Esophagus squamous epithelium (tissue), 5 donors: ENCODE measurements at regions not wholly inside any gene's neighbourhood (a gene's known extent, or its start where the extent isn't known, plus 50 kb on each side); places are given as distances from the start of the nearest gene placed in this dataset.

Experiments used
- DNase-seq: peaks from one replicate; lab custom pipeline; 2025; lab: John Stamatoyannopoulos, UW
- H3K27ac ChIP-seq, 4 donors: fragments of 200-600 bp; sonication (generic); one replicate each; pipeline ENCODE4 v1.5.1; 2016 to 2019; ENCODE audit warnings: mild to moderate bottlenecking in 1 of 4
- H3K27me3 ChIP-seq, 4 donors: fragments of 200-600 bp; sonication (generic); 1 replicate in 3 of 4; 2 replicates in 1 of 4; pipeline versions ENCODE4 v1.5.1 to v1.6.0; 2017 to 2021; ENCODE audit warnings: antibody characterized with exemption in 1 of 4
- H3K36me3 ChIP-seq, 3 donors: fragments of 200-600 bp; sonication (generic); one replicate each; pipeline ENCODE4 v1.5.1; 2016 to 2019
- H3K4me1 ChIP-seq, 3 donors: fragments of 200-600 bp; sonication (generic); one replicate each; pipeline ENCODE4 v1.5.1; 2017 to 2019
- H3K4me3 ChIP-seq, 4 donors: fragments of 200-600 bp; sonication (generic); 1 replicate in 3 of 4; 2 replicates in 1 of 4; pipeline ENCODE4 v1.5.1; 2016 to 2019; ENCODE audit warnings: mild to moderate bottlenecking in 2 of 4, moderate library complexity in 1 of 4
- H3K9me3 ChIP-seq, 3 donors: fragments of 200-600 bp; sonication (generic); one replicate each; pipeline ENCODE4 v1.5.1; 2016 to 2019
- POLR2A ChIP-seq, 4 donors: fragments of 450-650 bp; IDR thresholded peaks; one replicate each; pipeline ENCODE4 v1.6.1; 2017; ENCODE audit warnings: antibody characterized with exemption in 4 of 4, mild to moderate bottlenecking in 4 of 4, moderate library complexity in 3 of 4
- WGBS, 2 donors: methylation state at CpG; one replicate each; pipeline ENCODE4 v1.1.5; 2018; 5-methylcytosine and 5-hydroxymethylcytosine counted together
- intact Hi-C: fragments of 100-400 bp; cut with DNase I; formaldehyde crosslinking; loops from one replicate; pipeline ENCODE4 v1.15.0; 2022
- TF ChIP-seq, protein P1 (sequence below), 6 experiments: fragments of 450-650 bp in 4 of 6; fragments of 200-600 bp in 2 of 6; sonication (generic) in 2 of 6; IDR thresholded peaks; one replicate each; pipeline ENCODE4 v1.5.1; 2016 to 2019; ENCODE audit warnings: antibody characterized with exemption in 6 of 6, mild to moderate bottlenecking in 4 of 6, moderate library complexity in 4 of 6
- donor health status: DM: yes; HTN: yes; CAD: no.

DNA sequence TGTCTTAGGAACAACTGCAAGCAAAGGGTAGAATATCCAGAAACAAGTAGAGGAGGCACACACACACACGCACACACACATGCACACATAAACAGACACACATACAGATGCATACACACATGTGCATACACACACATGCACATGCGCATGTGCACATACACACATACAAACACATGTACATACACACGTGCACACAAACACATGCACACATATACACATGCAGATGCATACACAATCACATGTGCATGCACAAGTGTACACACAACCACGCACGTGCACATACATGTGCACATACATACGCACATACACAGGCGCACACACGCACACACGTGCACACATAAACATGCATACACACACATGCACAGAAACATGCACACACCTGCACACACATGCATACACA, 206.5 kb upstream of the OPRM1 start:
- Histone ChIP-seq H3K36me3 (no peaks in the 10 kb centered on the region), H3K4me1 (no peaks in the 10 kb centered on the region), H3K4me3 (no peak overlapping the region), H3K27ac (no peak overlapping the region), H3K9me3 (no peaks in the 10 kb centered on the region), H3K27me3 (no peaks in the 10 kb centered on the region)
- TF ChIP-seq, protein P1, sequence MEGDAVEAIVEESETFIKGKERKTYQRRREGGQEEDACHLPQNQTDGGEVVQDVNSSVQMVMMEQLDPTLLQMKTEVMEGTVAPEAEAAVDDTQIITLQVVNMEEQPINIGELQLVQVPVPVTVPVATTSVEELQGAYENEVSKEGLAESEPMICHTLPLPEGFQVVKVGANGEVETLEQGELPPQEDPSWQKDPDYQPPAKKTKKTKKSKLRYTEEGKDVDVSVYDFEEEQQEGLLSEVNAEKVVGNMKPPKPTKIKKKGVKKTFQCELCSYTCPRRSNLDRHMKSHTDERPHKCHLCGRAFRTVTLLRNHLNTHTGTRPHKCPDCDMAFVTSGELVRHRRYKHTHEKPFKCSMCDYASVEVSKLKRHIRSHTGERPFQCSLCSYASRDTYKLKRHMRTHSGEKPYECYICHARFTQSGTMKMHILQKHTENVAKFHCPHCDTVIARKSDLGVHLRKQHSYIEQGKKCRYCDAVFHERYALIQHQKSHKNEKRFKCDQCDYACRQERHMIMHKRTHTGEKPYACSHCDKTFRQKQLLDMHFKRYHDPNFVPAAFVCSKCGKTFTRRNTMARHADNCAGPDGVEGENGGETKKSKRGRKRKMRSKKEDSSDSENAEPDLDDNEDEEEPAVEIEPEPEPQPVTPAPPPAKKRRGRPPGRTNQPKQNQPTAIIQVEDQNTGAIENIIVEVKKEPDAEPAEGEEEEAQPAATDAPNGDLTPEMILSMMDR (IDR thresholded peaks at IDR 0.05) = no peak
- TF ChIP-seq POLR2A (IDR thresholded peaks at IDR 0.05) = no peak
- intact Hi-C loops = no loop called here
- WGBS, 2 donors = 80 to 94% methylated on average over 9 of the region's 9 CpGs
- DNase-seq = no peak

DNA sequence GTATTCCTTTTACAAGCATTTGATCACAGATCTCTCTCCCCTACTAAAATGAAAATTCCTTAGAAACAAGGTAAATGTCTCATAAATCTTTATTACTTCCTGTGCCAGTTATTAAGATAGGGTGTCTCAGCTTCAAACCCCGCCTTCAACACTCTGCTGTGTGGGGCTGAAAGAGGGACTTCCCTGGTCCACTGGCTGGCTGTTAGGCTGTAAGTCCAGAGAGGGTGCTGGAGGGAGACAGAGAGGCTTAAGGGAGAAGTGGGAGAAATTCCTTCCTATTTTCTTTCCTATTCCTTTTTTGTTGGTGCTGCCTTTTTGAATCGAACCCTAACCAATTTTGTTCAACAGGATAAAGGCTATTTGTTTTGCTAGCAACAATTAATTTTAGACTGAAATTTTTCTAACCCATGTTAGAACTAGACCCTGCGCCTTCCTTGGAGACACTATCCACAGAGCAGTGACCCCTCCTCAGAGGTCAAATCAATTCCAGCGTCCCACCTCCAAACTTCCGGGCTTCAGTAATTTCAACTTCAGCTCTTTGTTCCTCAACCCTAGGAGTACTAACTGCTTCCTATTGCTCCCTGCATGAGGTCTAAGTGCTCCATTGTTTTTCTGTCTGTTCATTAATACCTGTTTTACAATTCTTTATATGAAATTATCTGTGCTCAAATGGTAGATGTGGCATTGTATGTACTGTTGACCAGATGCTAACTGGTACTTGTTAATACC, 207.5 kb upstream of the OPRM1 start:
- no peaks in the 10 kb centered on the region for H3K9me3 ChIP-seq
- no peak for TF ChIP-seq POLR2A (IDR thresholded peaks at IDR 0.05)
- TF ChIP-seq, protein P1 (IDR thresholded peaks at IDR 0.05) = no peak
- no peak overlapping the region for H3K27ac ChIP-seq
- WGBS, 2 donors = 61 to 73% methylated on average over 5 of the region's 5 CpGs
- no peak overlapping the region for H3K4me3 ChIP-seq
- no peaks in the 10 kb centered on the region for H3K27me3 ChIP-seq
- no peak for DNase-seq
- intact Hi-C loops = no loop called here
- H3K4me1 ChIP-seq = no peaks in the 10 kb centered on the region
- H3K36me3 ChIP-seq = no peaks in the 10 kb centered on the region

DNA sequence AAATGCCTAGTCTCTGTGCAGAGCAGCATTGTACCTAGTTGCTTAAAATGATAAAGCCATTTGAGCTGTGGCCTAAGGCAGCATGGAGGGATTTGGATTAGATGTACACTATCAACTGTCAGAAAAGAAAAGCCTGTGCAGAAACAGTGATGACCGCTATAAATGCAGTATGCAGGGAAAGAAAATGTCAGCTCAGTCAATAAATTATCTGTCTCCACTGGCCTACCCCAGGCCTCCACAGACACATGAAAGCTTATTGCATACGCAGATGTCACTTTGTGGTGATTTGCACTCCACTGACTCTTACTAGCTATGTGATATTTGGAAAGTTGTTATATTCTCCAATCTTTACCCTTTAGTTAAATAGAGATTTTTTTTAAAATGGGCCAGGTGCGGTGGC, 221.9 kb upstream of the OPRM1 start:
- WGBS, 2 donors = 84% methylated on average over 3 of the region's 3 CpGs

DNA sequence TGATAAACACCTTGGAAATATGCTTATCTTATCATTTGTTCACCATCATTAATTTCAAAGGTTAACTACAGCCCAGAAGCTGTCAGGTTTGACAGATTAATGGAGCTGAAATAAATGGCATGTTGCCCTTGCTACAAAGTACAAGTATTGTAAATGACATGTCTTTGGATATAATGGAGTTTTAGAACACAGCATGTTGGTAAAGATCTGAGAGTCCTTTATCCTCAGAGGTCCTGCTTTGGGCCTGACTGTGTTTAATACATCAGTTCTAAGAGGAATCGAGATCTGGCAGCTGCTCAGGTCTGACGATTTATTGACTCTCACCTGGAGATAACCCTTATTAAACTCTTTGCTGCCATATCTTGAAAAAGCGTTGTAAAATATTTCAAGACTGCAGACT, 222.7 kb upstream of the OPRM1 start:
- DNase-seq = no peak
- Histone ChIP-seq H3K4me1 (no peaks in the 10 kb centered on the region), H3K36me3 (no peaks in the 10 kb centered on the region), H3K4me3 (no peak overlapping the region), H3K27me3 (no peaks in the 10 kb centered on the region), H3K27ac (no peak overlapping the region), H3K9me3 (no peaks in the 10 kb centered on the region)
- 14 to 18% methylated on average over 3 of the region's 3 CpGs for WGBS, 2 donors
- no peak for TF ChIP-seq POLR2A (IDR thresholded peaks at IDR 0.05)
- TF ChIP-seq, protein P1 (IDR thresholded peaks at IDR 0.05) = no peak
- intact Hi-C loops = no loop called here

More for the DNA sequence above, 221.9 kb upstream of the OPRM1 start:
- DNase-seq = no peak
- Histone ChIP-seq H3K4me3 (no peak overlapping the region), H3K4me1 (no peaks in the 10 kb centered on the region), H3K27ac (no peak overlapping the region), H3K27me3 (no peaks in the 10 kb centered on the region), H3K9me3 (no peaks in the 10 kb centered on the region), H3K36me3 (no peaks in the 10 kb centered on the region)
- TF ChIP-seq, protein P1 (IDR thresholded peaks at IDR 0.05) = no peak
- TF ChIP-seq POLR2A (IDR thresholded peaks at IDR 0.05) = no peak
- intact Hi-C loops = no loop called here

DNA sequence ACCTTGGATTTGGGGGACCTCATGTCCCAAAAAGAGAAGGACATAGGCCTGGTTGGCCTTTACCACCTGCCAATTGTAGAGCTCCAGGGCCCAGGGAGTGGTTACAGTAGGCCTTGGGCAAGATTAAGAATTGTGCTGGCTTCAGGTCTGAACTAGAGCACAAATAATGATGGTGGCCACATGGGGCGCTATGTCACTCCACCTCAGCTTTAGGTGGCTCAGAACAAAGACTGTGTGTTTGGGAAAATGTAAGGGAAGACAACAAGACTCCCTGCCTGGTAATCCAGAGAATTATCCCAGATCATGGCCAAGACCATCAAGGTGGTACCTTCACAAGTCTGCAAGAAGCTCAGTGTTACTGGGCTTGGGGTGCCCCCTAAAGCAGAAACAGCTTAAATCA, 224.9 kb upstream of the OPRM1 start:
- no peaks in the 10 kb centered on the region for H3K9me3 ChIP-seq
- no peaks in the 10 kb centered on the region for H3K36me3 ChIP-seq
- intact Hi-C loops = no loop called here
- H3K4me3 ChIP-seq = no peak overlapping the region
- TF ChIP-seq POLR2A (IDR thresholded peaks at IDR 0.05) = no peak
- TF ChIP-seq, protein P1 (IDR thresholded peaks at IDR 0.05) = no peak
- DNase-seq = no peak
- WGBS, 2 donors = 0 to 20% methylated on average over 1 of the region's 1 CpG
- H3K27ac ChIP-seq = no peak overlapping the region
- no peaks in the 10 kb centered on the region for H3K27me3 ChIP-seq
- H3K4me1 ChIP-seq = no peaks in the 10 kb centered on the region
